Activated CD4-positive, alpha-beta T cell treated with anti-CD3 and anti-CD28 coated beads, Interleukin-2, amount 50 U/mL, for 1 hour (primary cell): ENCODE measurements at regions not wholly inside any gene's neighbourhood (a gene's known extent, or its start where the extent isn't known, plus 50 kb on each side); places are given as distances from the start of the nearest gene placed in this dataset.

Source experiments
- DNase-seq: peaks from one replicate; pipeline ENCODE4 v3.0.0-alpha.2; 2020

- DNase-seq = no peak
Measured at GRCh38 chr2:19300961-19301360, 57.5 kb downstream of the OSR1 start.

- DNase-seq = no peak
Measured at GRCh38 chr2:19299522-19299921, 58.9 kb downstream of the OSR1 start.

- no peak for DNase-seq
Measured at GRCh38 chr2:19299032-19299431, 59.4 kb downstream of the OSR1 start.

GRCh38 chr2:19297716-19298115 lies 60.7 kb downstream of the OSR1 start:
- no peak for DNase-seq

GRCh38 chr2:19295998-19296502 lies 62.4 kb downstream of the OSR1 start:
- DNase-seq = no peak

- no peak for DNase-seq
Measured at GRCh38 chr2:19292007-19292406, 66.4 kb downstream of the OSR1 start.

- DNase-seq = no peak
Measured at GRCh38 chr2:19288291-19288690, 70.1 kb downstream of the OSR1 start.

GRCh38 chr2:19287324-19287723 lies 71.1 kb downstream of the OSR1 start:
- no peak for DNase-seq

- DNase-seq = no peak
Measured at GRCh38 chr2:19282305-19282704, 76.1 kb downstream of the OSR1 start.

- no peak for DNase-seq
Measured at GRCh38 chr2:19274439-19274838, 84.0 kb downstream of the OSR1 start.

GRCh38 chr2:19272941-19273470 lies 85.4 kb downstream of the OSR1 start:
- no peak for DNase-seq

GRCh38 chr2:19272039-19272438 lies 86.4 kb downstream of the OSR1 start:
- no peak for DNase-seq

- no peak for DNase-seq
Measured at GRCh38 chr2:19264852-19265251, 93.6 kb downstream of the OSR1 start.

- no peak for DNase-seq
Measured at GRCh38 chr2:19262150-19262549, 96.3 kb downstream of the OSR1 start.

- DNase-seq = no peak
Measured at GRCh38 chr2:19261061-19261460, 97.4 kb downstream of the OSR1 start.

- DNase-seq = no peak
Measured at GRCh38 chr2:19256121-19256601, 102.3 kb downstream of the OSR1 start.

GRCh38 chr2:19255481-19255880 lies 102.9 kb downstream of the OSR1 start:
- no peak for DNase-seq

- no peak for DNase-seq
Measured at GRCh38 chr2:19251554-19251953, 106.9 kb downstream of the OSR1 start.

- DNase-seq = no peak
Measured at GRCh38 chr2:19250906-19251305, 107.5 kb downstream of the OSR1 start.

GRCh38 chr2:19247186-19247585 lies 111.2 kb downstream of the OSR1 start:
- no peak for DNase-seq

- DNase-seq = no peak
Measured at GRCh38 chr2:19246496-19246895, 111.9 kb downstream of the OSR1 start.

GRCh38 chr2:19244460-19245363 lies 113.7 kb downstream of the OSR1 start:
- no peak for DNase-seq

GRCh38 chr2:19238440-19239060 lies 119.9 kb downstream of the OSR1 start:
- no peak for DNase-seq

- DNase-seq = no peak
Measured at GRCh38 chr2:19235308-19235707, 123.1 kb downstream of the OSR1 start.
